ENCODE measurements at regions not wholly inside any gene's neighbourhood (a gene's known extent, or its start where the extent isn't known, plus 50 kb on each side); places are given as distances from the start of the nearest gene placed in this dataset.

DNA sequence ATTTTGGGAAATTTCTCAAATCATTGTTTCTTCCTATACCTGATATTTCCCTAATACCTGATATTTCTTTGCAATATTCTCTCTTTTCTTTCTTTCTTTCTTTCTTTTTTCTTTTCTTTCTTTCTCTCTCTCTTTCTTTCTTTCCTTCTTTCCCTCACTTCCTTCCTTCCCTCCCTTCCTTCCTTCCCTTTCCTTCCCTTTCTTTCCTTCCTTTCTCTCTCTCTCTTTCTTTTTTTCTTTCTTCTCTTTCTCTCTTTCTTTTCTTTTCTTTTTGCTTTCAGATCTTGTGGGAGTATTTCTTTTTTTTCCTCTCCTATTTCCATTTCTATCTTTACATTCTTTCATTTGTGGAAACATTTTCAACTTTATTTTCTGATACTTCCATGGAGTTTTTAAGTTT, 76.1 kb upstream of the ANKEF1 start:
- no peak for TF ChIP-seq POLR2A (IDR thresholded peaks at IDR 0.05; ENCODE audit: low read length)
- TF ChIP-seq GATA1 (IDR thresholded peaks at IDR 0.05; ENCODE audit: low read depth, low read length): no peak

Measured in erythroblast (primary cell).